ENCODE measurements at regions not wholly inside any gene's neighbourhood (a gene's known extent, or its start where the extent isn't known, plus 50 kb on each side); places are given as distances from the start of the nearest gene placed in this dataset.

DNA sequence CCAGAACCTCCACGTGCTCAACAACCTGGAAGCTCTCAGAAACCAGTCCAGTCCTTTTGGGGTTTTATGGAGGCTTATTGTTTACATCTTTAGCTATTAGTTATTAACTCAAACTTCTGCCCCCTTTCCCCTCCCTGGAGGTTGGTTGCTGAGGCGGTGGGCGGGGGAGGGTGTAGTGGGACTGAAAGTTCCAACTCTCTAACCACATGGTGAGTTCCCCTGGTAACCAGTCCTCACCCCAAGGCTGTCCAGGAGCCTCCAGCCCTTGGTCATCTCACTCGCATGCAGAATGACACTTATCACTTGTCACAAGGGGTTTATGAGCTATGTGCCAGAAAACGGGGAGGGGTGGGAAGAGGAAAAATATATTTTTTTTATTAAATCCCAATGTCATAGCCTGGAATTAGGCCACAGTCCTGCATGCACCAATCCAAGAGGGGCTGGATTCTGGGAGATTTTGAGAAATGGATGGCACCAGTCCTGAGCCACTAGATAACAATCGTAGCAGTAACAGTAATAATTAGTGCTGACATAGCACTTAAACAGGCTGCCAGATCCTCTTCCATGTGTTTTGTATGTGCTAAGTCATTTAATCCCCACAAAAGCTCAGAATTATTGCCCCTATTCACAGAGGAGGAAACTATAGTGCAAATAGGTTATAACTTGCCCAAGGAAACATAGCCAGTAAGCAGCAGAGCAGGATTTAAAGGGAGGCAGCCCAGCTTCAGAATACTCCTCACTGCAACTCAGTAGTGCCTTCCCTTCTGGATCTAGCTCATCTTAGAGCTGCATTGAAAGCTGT is 85.7 kb downstream of the CRYGS start:
- Histone ChIP-seq H3K9me2 (ENCODE audit: insufficient read depth, low read length) (no peaks in the 10 kb centered on the region), H3K4me2 (ENCODE audit: low read length) (no peak overlapping the region)
- TF ChIP-seq EZH2 (IDR thresholded peaks at IDR 0.05; ENCODE audit: borderline replicate concordance, insufficient read depth, low read length, poor library complexity, severe bottlenecking) (no peak), SMC3 (conservative IDR thresholded peaks at IDR 0.05; ENCODE audit: poor library complexity) (no peak), EP300 (conservative IDR thresholded peaks at IDR 0.05; ENCODE audit: poor library complexity, severe bottlenecking) (no peak), TAF1 (IDR thresholded peaks at IDR 0.05; ENCODE audit: low read depth) (no peak), MXI1 (conservative IDR thresholded peaks at IDR 0.05; ENCODE audit: poor library complexity, severe bottlenecking) (no peak), POLR2AphosphoS5 (IDR thresholded peaks at IDR 0.05) (no peak), RAD21 (conservative IDR thresholded peaks at IDR 0.05) (no peak)
- TF ChIP-seq, protein P1, sequence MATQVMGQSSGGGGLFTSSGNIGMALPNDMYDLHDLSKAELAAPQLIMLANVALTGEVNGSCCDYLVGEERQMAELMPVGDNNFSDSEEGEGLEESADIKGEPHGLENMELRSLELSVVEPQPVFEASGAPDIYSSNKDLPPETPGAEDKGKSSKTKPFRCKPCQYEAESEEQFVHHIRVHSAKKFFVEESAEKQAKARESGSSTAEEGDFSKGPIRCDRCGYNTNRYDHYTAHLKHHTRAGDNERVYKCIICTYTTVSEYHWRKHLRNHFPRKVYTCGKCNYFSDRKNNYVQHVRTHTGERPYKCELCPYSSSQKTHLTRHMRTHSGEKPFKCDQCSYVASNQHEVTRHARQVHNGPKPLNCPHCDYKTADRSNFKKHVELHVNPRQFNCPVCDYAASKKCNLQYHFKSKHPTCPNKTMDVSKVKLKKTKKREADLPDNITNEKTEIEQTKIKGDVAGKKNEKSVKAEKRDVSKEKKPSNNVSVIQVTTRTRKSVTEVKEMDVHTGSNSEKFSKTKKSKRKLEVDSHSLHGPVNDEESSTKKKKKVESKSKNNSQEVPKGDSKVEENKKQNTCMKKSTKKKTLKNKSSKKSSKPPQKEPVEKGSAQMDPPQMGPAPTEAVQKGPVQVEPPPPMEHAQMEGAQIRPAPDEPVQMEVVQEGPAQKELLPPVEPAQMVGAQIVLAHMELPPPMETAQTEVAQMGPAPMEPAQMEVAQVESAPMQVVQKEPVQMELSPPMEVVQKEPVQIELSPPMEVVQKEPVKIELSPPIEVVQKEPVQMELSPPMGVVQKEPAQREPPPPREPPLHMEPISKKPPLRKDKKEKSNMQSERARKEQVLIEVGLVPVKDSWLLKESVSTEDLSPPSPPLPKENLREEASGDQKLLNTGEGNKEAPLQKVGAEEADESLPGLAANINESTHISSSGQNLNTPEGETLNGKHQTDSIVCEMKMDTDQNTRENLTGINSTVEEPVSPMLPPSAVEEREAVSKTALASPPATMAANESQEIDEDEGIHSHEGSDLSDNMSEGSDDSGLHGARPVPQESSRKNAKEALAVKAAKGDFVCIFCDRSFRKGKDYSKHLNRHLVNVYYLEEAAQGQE (IDR thresholded peaks at IDR 0.05; ENCODE audit: borderline replicate concordance) = no peak
- TF ChIP-seq, protein P2, sequence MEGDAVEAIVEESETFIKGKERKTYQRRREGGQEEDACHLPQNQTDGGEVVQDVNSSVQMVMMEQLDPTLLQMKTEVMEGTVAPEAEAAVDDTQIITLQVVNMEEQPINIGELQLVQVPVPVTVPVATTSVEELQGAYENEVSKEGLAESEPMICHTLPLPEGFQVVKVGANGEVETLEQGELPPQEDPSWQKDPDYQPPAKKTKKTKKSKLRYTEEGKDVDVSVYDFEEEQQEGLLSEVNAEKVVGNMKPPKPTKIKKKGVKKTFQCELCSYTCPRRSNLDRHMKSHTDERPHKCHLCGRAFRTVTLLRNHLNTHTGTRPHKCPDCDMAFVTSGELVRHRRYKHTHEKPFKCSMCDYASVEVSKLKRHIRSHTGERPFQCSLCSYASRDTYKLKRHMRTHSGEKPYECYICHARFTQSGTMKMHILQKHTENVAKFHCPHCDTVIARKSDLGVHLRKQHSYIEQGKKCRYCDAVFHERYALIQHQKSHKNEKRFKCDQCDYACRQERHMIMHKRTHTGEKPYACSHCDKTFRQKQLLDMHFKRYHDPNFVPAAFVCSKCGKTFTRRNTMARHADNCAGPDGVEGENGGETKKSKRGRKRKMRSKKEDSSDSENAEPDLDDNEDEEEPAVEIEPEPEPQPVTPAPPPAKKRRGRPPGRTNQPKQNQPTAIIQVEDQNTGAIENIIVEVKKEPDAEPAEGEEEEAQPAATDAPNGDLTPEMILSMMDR (IDR thresholded peaks at IDR 0.05; ENCODE audit: poor library complexity, severe bottlenecking) = no peak

DNA sequence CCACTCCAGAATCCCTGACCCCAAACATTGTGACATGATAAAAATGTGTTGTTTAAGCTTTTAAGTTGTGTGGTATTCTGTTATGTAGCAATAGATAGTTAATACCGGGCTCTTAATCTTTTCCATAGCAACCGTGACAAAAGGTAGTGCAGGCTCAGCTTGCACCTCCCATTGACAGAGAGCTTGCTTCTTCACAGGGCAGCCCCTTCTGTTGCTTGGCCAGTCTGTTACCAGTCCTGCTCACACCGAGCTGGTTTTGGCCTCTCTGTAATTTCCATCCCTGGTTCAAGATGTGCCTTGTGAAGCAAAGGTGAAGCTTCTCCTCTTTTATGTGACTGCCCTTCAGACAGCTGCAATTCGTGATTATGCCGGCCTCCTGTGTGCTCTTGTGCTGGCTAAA is 86.9 kb downstream of the CRYGS start:
- H3K9me2 ChIP-seq (ENCODE audit: insufficient read depth, low read length) = no peaks in the 10 kb centered on the region
- H3K4me3 ChIP-seq (ENCODE audit: low read length) = no peak overlapping the region
- H3K9ac ChIP-seq (ENCODE audit: low read length) = no peak overlapping the region
- H3K27me3 ChIP-seq (ENCODE audit: insufficient read depth, low read depth, low read length) = no peaks in the 10 kb centered on the region
- TF ChIP-seq SMC3 (conservative IDR thresholded peaks at IDR 0.05; ENCODE audit: poor library complexity) = no peak
- H3K9me3 ChIP-seq (ENCODE audit: low read length) = no peaks in the 10 kb centered on the region
- H4K20me1 ChIP-seq (ENCODE audit: insufficient read depth) = no peaks in the 10 kb centered on the region
- H3K4me2 ChIP-seq (ENCODE audit: low read length) = no peak overlapping the region
- H3K27ac ChIP-seq (ENCODE audit: low read length) = no peak overlapping the region
- H3F3A ChIP-seq (ENCODE audit: insufficient read depth, low read length, poor library complexity, severe bottlenecking) = no peaks in the 10 kb centered on the region
- no peak overlapping the region for H2AFZ ChIP-seq (ENCODE audit: low read depth, low read length)
- no peaks in the 10 kb centered on the region for H3K79me2 ChIP-seq (replicated peaks; ENCODE audit: insufficient read depth, low read length)
- no peaks in the 10 kb centered on the region for H3K36me3 ChIP-seq (ENCODE audit: insufficient read depth, low read length)

More for the DNA sequence above, 85.7 kb downstream of the CRYGS start:
- Histone ChIP-seq H2AFZ (ENCODE audit: low read depth, low read length) (no peak overlapping the region), H3K36me3 (ENCODE audit: insufficient read depth, low read length) (no peaks in the 10 kb centered on the region), H3K9ac (ENCODE audit: low read length) (no peak overlapping the region), H3K9me3 (ENCODE audit: low read length) (no peaks in the 10 kb centered on the region), H3K79me2 (replicated peaks; ENCODE audit: insufficient read depth, low read length) (no peaks in the 10 kb centered on the region), H3K27me3 (ENCODE audit: insufficient read depth, low read depth, low read length) (no peaks in the 10 kb centered on the region), H3F3A (ENCODE audit: insufficient read depth, low read length, poor library complexity, severe bottlenecking) (no peaks in the 10 kb centered on the region), H3K4me3 (ENCODE audit: low read length) (no peak overlapping the region), H4K20me1 (ENCODE audit: insufficient read depth) (no peaks in the 10 kb centered on the region), H3K27ac (ENCODE audit: low read length) (no peak overlapping the region)
